HG03066 (cell line): ENCODE measurements at regions not wholly inside any gene's neighbourhood (a gene's known extent, or its start where the extent isn't known, plus 50 kb on each side); places are given as distances from the start of the nearest gene placed in this dataset.
"Not testable (repeated sequence)": the region's sequence is repeated elsewhere in the genome, so short reads cannot be mapped to it uniquely, and the experiment has no call there.

Experiments used
- ATAC-seq: cut with Tn5 transposase; IDR thresholded peaks from one replicate; pipeline ENCODE4 v1.9.1; 2021; ENCODE audit warnings: low read depth; ENCODE audit not compliant: unreplicated experiment

GRCh38 chr7:113622796-113623195 lies 296.0 kb downstream of the PPP1R3A start:
- no peak for ATAC-seq

- no peak for ATAC-seq
These were observed 308.2 kb downstream of the PPP1R3A start for GRCh38 chr7:113610572-113610971.

- ATAC-seq = no peak
These were observed 310.0 kb downstream of the PPP1R3A start for GRCh38 chr7:113608782-113609181.

- no peak for ATAC-seq
These were observed 312.5 kb downstream of the PPP1R3A start for GRCh38 chr7:113606325-113606724.

GRCh38 chr7:113600428-113600827 lies 318.4 kb downstream of the PPP1R3A start:
- not testable (repeated sequence) for ATAC-seq

- ATAC-seq = not testable (repeated sequence)
These were observed 325.4 kb downstream of the PPP1R3A start for GRCh38 chr7:113593455-113593854.

- ATAC-seq = not testable (repeated sequence)
These were observed 325.9 kb downstream of the PPP1R3A start for GRCh38 chr7:113592924-113593323.

- no peak for ATAC-seq
These were observed 336.3 kb downstream of the PPP1R3A start for GRCh38 chr7:113582471-113582870.

- not testable (repeated sequence) for ATAC-seq
These were observed 355.6 kb downstream of the PPP1R3A start for GRCh38 chr7:113563257-113563656.

- no peak for ATAC-seq
These were observed 356.0 kb downstream of the PPP1R3A start for GRCh38 chr7:113562801-113563200.

- no peak for ATAC-seq
These were observed 356.6 kb downstream of the PPP1R3A start for GRCh38 chr7:113562242-113562641.

- no peak for ATAC-seq
These were observed 357.4 kb downstream of the PPP1R3A start for GRCh38 chr7:113561446-113561845.

- ATAC-seq = no peak
These were observed 367.8 kb downstream of the PPP1R3A start for GRCh38 chr7:113550966-113551365.

- no peak for ATAC-seq
These were observed 370.2 kb downstream of the PPP1R3A start for GRCh38 chr7:113548561-113548960.

GRCh38 chr7:113548137-113548536 lies 370.7 kb downstream of the PPP1R3A start:
- ATAC-seq = no peak

GRCh38 chr7:113521468-113521867 lies 397.3 kb downstream of the PPP1R3A start:
- no peak for ATAC-seq

GRCh38 chr7:113519472-113519871 lies 399.3 kb downstream of the PPP1R3A start:
- no peak for ATAC-seq

- ATAC-seq = no peak
These were observed 386.3 kb upstream of the SMIM30 start for GRCh38 chr7:113504691-113505090.

- ATAC-seq = no peak
These were observed 385.8 kb upstream of the SMIM30 start for GRCh38 chr7:113504142-113504541.

- not testable (repeated sequence) for ATAC-seq
These were observed 378.2 kb upstream of the SMIM30 start for GRCh38 chr7:113496586-113496985.

- ATAC-seq = not testable (repeated sequence)
These were observed 376.6 kb upstream of the SMIM30 start for GRCh38 chr7:113494797-113495566.

GRCh38 chr7:113491305-113491704 lies 373.0 kb upstream of the SMIM30 start:
- ATAC-seq = no peak
